SK-N-SH treated with all-trans-retinoic acid at 6 μM for 48 hours (cell line): ENCODE measurements at regions not wholly inside any gene's neighbourhood (a gene's known extent, or its start where the extent isn't known, plus 50 kb on each side); places are given as distances from the start of the nearest gene placed in this dataset.

Source experiments
- CREB5 ChIP-seq: fragments of 250-450 bp; sonication (Bioruptor Pico); IDR thresholded peaks from 2 replicates; pipeline ENCODE4 v1.5.1; 2020; ENCODE audit warnings: low read depth, mild to moderate bottlenecking, moderate library complexity
- CSDC2 ChIP-seq: fragments of 250-450 bp; sonication (Bioruptor Pico); IDR thresholded peaks from 2 replicates; pipeline ENCODE4 v1.5.0; 2020; ENCODE audit warnings: mild to moderate bottlenecking, moderate library complexity
- PATZ1 ChIP-seq: fragments of 250-450 bp; sonication (Bioruptor Pico); IDR thresholded peaks from 2 replicates; pipeline ENCODE4 v1.8.0; 2020; ENCODE audit warnings: mild to moderate bottlenecking, moderate library complexity, borderline replicate concordance
- RARB ChIP-seq: fragments of 250-450 bp; sonication (Bioruptor Pico); IDR thresholded peaks from 2 replicates; pipeline ENCODE4 v1.8.0; 2021; ENCODE audit warnings: mild to moderate bottlenecking, moderate library complexity
- ZFP3 ChIP-seq: fragments of 250-450 bp; sonication (Bioruptor Pico); IDR thresholded peaks from 2 replicates; pipeline ENCODE4 v1.5.0; 2020; ENCODE audit warnings: mild to moderate bottlenecking, moderate library complexity
- ZFP30 ChIP-seq: fragments of 450-650 bp; formaldehyde crosslinking; IDR thresholded peaks from 2 replicates; pipeline ENCODE4 v1.5.0; 2022; ENCODE audit warnings: mild to moderate bottlenecking, moderate library complexity

GRCh38 chr10:107666214-107666613 lies 501.7 kb upstream of the SORCS1 start:
- TF ChIP-seq ZFP3 (no peak), CSDC2 (CRISPR knock-in tag) (no peak), CREB5 (CRISPR knock-in tag) (no peak), RARB (CRISPR knock-in tag) (no peak), PATZ1 (CRISPR knock-in tag) (no peak), ZFP30 (CRISPR knock-in tag) (no peak)
